Subcutaneous abdominal adipose tissue (tissue), 5 donors: ENCODE measurements at regions not wholly inside any gene's neighbourhood (a gene's known extent, or its start where the extent isn't known, plus 50 kb on each side); places are given as distances from the start of the nearest gene placed in this dataset.

Experiments
- H3K27ac ChIP-seq: one replicate; pipeline ENCODE4 v1.7.0; 2013; ENCODE audit warnings: low read depth, mild to moderate bottlenecking, inconsistent platforms, low read length, moderate library complexity
- H3K27me3 ChIP-seq, 5 donors: one replicate each; pipeline ENCODE4 v1.7.0; 2013; ENCODE audit warnings: low read length in 5 of 5, inconsistent platforms in 1 of 5; ENCODE audit not compliant: control insufficient read depth in 5 of 5, insufficient read depth in 4 of 5
- H3K36me3 ChIP-seq, 5 donors: one replicate each; pipeline ENCODE4 v1.7.0; 2013; ENCODE audit warnings: low read length in 5 of 5; ENCODE audit not compliant: control insufficient read depth in 5 of 5, insufficient read depth in 5 of 5
- H3K4me1 ChIP-seq, 5 donors: one replicate each; pipeline ENCODE4 v1.7.0; 2013; ENCODE audit warnings: low read length in 5 of 5, mild to moderate bottlenecking in 3 of 5, moderate library complexity in 1 of 5; ENCODE audit not compliant: control insufficient read depth in 5 of 5, insufficient read depth in 5 of 5
- H3K4me3 ChIP-seq, 5 donors: one replicate each; pipeline ENCODE4 v1.7.0; 2013; ENCODE audit warnings: low read length in 5 of 5, low read depth in 1 of 5
- H3K9ac ChIP-seq, 5 donors: one replicate each; pipeline ENCODE4 v1.7.0; 2013; ENCODE audit warnings: low read length in 5 of 5, mild to moderate bottlenecking in 4 of 5, moderate library complexity in 3 of 5
- H3K9me3 ChIP-seq, 5 donors: one replicate each; pipeline ENCODE4 v1.7.0; 2013; ENCODE audit warnings: low read length in 5 of 5; ENCODE audit not compliant: control insufficient read depth in 5 of 5
- donor health status: healthy.
- donor health status: healthy.
- donor health status: healthy.
- donor health status: healthy.
- donor health status: healthy.

- Histone ChIP-seq H3K36me3 (no peaks in the 10 kb centered on the region), H3K27ac (no peak overlapping the region), H3K9me3 (no peaks in the 10 kb centered on the region), H3K4me1 (no peaks in the 10 kb centered on the region), H3K4me3 (no peak overlapping the region), H3K27me3 (no peaks in the 10 kb centered on the region), H3K9ac (no peak overlapping the region)
Observed at GRCh38 chr3:16831846-16832245, 52.9 kb upstream of the PLCL2 start.

- no peaks in the 10 kb centered on the region for H3K9me3 ChIP-seq
- no peak overlapping the region for H3K9ac ChIP-seq
- no peak overlapping the region for H3K27ac ChIP-seq
- peaks cover 0 to 6% (median 0%) of the 10 kb centered on the region in 5 donors for H3K4me1 ChIP-seq
- no peaks in the 10 kb centered on the region for H3K27me3 ChIP-seq
- no peak overlapping the region for H3K4me3 ChIP-seq
- no peaks in the 10 kb centered on the region for H3K36me3 ChIP-seq
Observed at GRCh38 chr3:16834214-16834613, 50.5 kb upstream of the PLCL2 start.

- Histone ChIP-seq H3K9me3 (no peaks in the 10 kb centered on the region), H3K4me1 (peaks cover 0 to 6% (median 0%) of the 10 kb centered on the region in 5 donors), H3K27me3 (no peaks in the 10 kb centered on the region), H3K36me3 (no peaks in the 10 kb centered on the region), H3K9ac (no peak overlapping the region), H3K27ac (no peak overlapping the region), H3K4me3 (no peak overlapping the region)
Observed at GRCh38 chr3:16834753-16835152, 50.0 kb upstream of the PLCL2 start.
